SU-DHL-6 (cell line): ENCODE measurements at regions not wholly inside any gene's neighbourhood (a gene's known extent, or its start where the extent isn't known, plus 50 kb on each side); places are given as distances from the start of the nearest gene placed in this dataset.

Experiments
- H2AFZ ChIP-seq: fragments of 200-600 bp; sonication (generic); 2 replicates; pipeline ENCODE4 v1.6.1; 2014; ENCODE audit warnings: low read depth, mild to moderate bottlenecking, moderate library complexity, mixed read lengths, antibody characterized with exemption, low read length; ENCODE audit not compliant: severe bottlenecking
- H3F3A ChIP-seq: fragments of 200-600 bp; shearing (Covaris generic); 2 replicates; pipeline ENCODE4 v1.6.0; 2016; ENCODE audit warnings: antibody characterized with exemption, mild to moderate bottlenecking; ENCODE audit not compliant: insufficient read depth
- H3K27ac ChIP-seq: fragments of 200-600 bp; sonication (generic); 2 replicates; pipeline ENCODE4 v1.5.1; 2016; ENCODE audit warnings: low read depth, mild to moderate bottlenecking, low read length, moderate library complexity, mixed read lengths
- H3K27me3 ChIP-seq: fragments of 200-600 bp; sonication (generic), shearing (Covaris generic); 2 replicates; pipeline ENCODE4 v1.6.0; 2014; ENCODE audit warnings: mild to moderate bottlenecking, low read length
- H3K36me3 ChIP-seq: fragments of 200-600 bp; sonication (generic); 2 replicates; pipeline ENCODE4 v1.6.1; 2014; ENCODE audit warnings: mild to moderate bottlenecking, low read length, mixed read lengths
- H3K4me2 ChIP-seq: fragments of 300-600, 200-600 bp; shearing (Covaris generic), sonication (generic); 2 replicates; pipeline ENCODE4 v1.6.0; 2014; ENCODE audit warnings: low read length, low read depth, mild to moderate bottlenecking; ENCODE audit not compliant: poor library complexity, severe bottlenecking
- H3K4me3 ChIP-seq: fragments of 200-600 bp; sonication (generic); 2 replicates; pipeline ENCODE4 v1.5.1; 2014; ENCODE audit warnings: antibody characterized with exemption, low read length, mild to moderate bottlenecking, mixed read lengths; ENCODE audit not compliant: insufficient read depth, poor library complexity, severe bottlenecking
- H3K79me2 ChIP-seq: fragments of 200-600 bp; sonication (generic); 2 replicates; pipeline ENCODE4 v1.6.1; 2014; ENCODE audit warnings: mild to moderate bottlenecking, low read length, moderate library complexity; ENCODE audit not compliant: insufficient read depth
- H3K9ac ChIP-seq: fragments of 200-600 bp; sonication (generic); 2 replicates; pipeline ENCODE4 v1.7.0; 2014; ENCODE audit warnings: mild to moderate bottlenecking, low read length
- H3K9me2 ChIP-seq: fragments of 200-600 bp; sonication (generic); replicated peaks from 2 replicates; pipeline ENCODE4 v1.6.1; 2014; ENCODE audit warnings: low read length; ENCODE audit not compliant: insufficient read depth
- H3K9me3 ChIP-seq: fragments of 200-600 bp; sonication (generic); 2 replicates; pipeline ENCODE4 v1.6.1; 2014; ENCODE audit warnings: low read length, mixed read lengths; ENCODE audit not compliant: insufficient read depth
- H4K20me1 ChIP-seq: fragments of 200-600 bp; sonication (generic); 2 replicates; pipeline ENCODE4 v1.6.1; 2014; ENCODE audit warnings: low read depth, mild to moderate bottlenecking, antibody characterized with exemption, low read length, moderate library complexity, mixed read lengths
- CTCF ChIP-seq: fragments of 200-600 bp; sonication (generic); IDR thresholded peaks from one replicate; pipeline ENCODE4 v1.5.1; 2017; ENCODE audit warnings: antibody characterized with exemption, mild to moderate bottlenecking, low read length, moderate library complexity; ENCODE audit not compliant: insufficient read depth, poor library complexity, severe bottlenecking
- EZH2phosphoT487 ChIP-seq: fragments of 200-600 bp; sonication (generic), shearing (Covaris generic); conservative IDR thresholded peaks from 2 replicates; pipeline ENCODE4 v1.6.1; 2018; ENCODE audit warnings: mild to moderate bottlenecking, antibody characterized with exemption, low read length, moderate library complexity, mixed read lengths

- no peak overlapping the region for H3K27ac ChIP-seq
- H3K36me3 ChIP-seq = no peaks in the 10 kb centered on the region
- no peak overlapping the region for H3K4me2 ChIP-seq
- H3K9me2 ChIP-seq = no peaks in the 10 kb centered on the region
- H3K79me2 ChIP-seq = no peaks in the 10 kb centered on the region
- no peak overlapping the region for H2AFZ ChIP-seq
- no peak overlapping the region for H3K4me3 ChIP-seq
- no peaks in the 10 kb centered on the region for H3K9me3 ChIP-seq
- H3K27me3 ChIP-seq = no peaks in the 10 kb centered on the region
- H4K20me1 ChIP-seq = no peaks in the 10 kb centered on the region
- no peak for TF ChIP-seq CTCF
- no peak for TF ChIP-seq EZH2phosphoT487
- H3K9ac ChIP-seq = no peak overlapping the region
- H3F3A ChIP-seq = no peaks in the 10 kb centered on the region
Observed at GRCh38 chr18:60675801-60676200, 303.2 kb upstream of the MC4R start.

GRCh38 chr18:60676815-60677214 lies 304.2 kb upstream of the MC4R start:
- TF ChIP-seq CTCF = no peak
- no peak for TF ChIP-seq EZH2phosphoT487
- no peak overlapping the region for H2AFZ ChIP-seq
- no peaks in the 10 kb centered on the region for H3K9me3 ChIP-seq
- no peaks in the 10 kb centered on the region for H3F3A ChIP-seq
- no peak overlapping the region for H3K4me3 ChIP-seq
- no peak overlapping the region for H3K27ac ChIP-seq
- H3K4me2 ChIP-seq = no peak overlapping the region
- no peaks in the 10 kb centered on the region for H4K20me1 ChIP-seq
- H3K9me2 ChIP-seq = no peaks in the 10 kb centered on the region
- H3K27me3 ChIP-seq = no peaks in the 10 kb centered on the region
- no peaks in the 10 kb centered on the region for H3K36me3 ChIP-seq
- H3K9ac ChIP-seq = no peak overlapping the region
- no peaks in the 10 kb centered on the region for H3K79me2 ChIP-seq

- H3K79me2 ChIP-seq = no peaks in the 10 kb centered on the region
- no peak overlapping the region for H3K4me3 ChIP-seq
- no peak overlapping the region for H2AFZ ChIP-seq
- H4K20me1 ChIP-seq = no peaks in the 10 kb centered on the region
- H3K36me3 ChIP-seq = no peaks in the 10 kb centered on the region
- H3F3A ChIP-seq = no peaks in the 10 kb centered on the region
- no peaks in the 10 kb centered on the region for H3K9me3 ChIP-seq
- no peaks in the 10 kb centered on the region for H3K9me2 ChIP-seq
- no peak overlapping the region for H3K4me2 ChIP-seq
- H3K9ac ChIP-seq = no peak overlapping the region
- H3K27me3 ChIP-seq = no peaks in the 10 kb centered on the region
- no peak for TF ChIP-seq EZH2phosphoT487
- peak; percentile 59 for TF ChIP-seq CTCF
- no peak overlapping the region for H3K27ac ChIP-seq
Observed at GRCh38 chr18:60684843-60685513, 312.4 kb upstream of the MC4R start.
